GM23338 (cell line): ENCODE measurements at regions not wholly inside any gene's neighbourhood (a gene's known extent, or its start where the extent isn't known, plus 50 kb on each side); places are given as distances from the start of the nearest gene placed in this dataset.

ENCODE experiments used
- CTCF ChIP-seq, 2 experiments: fragments of 200-600 bp in 1 of 2; sonication (generic) in 1 of 2; conservative IDR thresholded peaks; 2 replicates each; pipeline versions ENCODE4 v1.5.1 to v1.6.1; 2016 to 2017; ENCODE audit warnings: antibody characterized with exemption in 2 of 2, low read depth in 2 of 2, mild to moderate bottlenecking in 2 of 2, moderate library complexity in 1 of 2
- ETS1 ChIP-seq: IDR thresholded peaks from 2 replicates; pipeline ENCODE4 v1.6.1; 2016; ENCODE audit warnings: antibody characterized with exemption
- EZH2 ChIP-seq: fragments of 200-600 bp; sonication (generic); IDR thresholded peaks from one replicate; pipeline ENCODE4 v1.8.0; 2017; ENCODE audit warnings: antibody characterized with exemption, mild to moderate bottlenecking, low read depth; ENCODE audit not compliant: unreplicated experiment
- EZH2phosphoT487 ChIP-seq: fragments of 200-600 bp; sonication (generic); IDR thresholded peaks from one replicate; pipeline ENCODE4 v1.8.1; 2018; ENCODE audit warnings: antibody characterized with exemption; ENCODE audit not compliant: unreplicated experiment
- POLR2AphosphoS5 ChIP-seq: IDR thresholded peaks from 2 replicates; pipeline ENCODE4 v1.6.1; 2016; ENCODE audit warnings: antibody characterized with exemption, low read depth
- REST ChIP-seq: IDR thresholded peaks from one replicate; pipeline ENCODE4 v1.6.1; 2018; ENCODE audit warnings: antibody characterized with exemption; ENCODE audit not compliant: unreplicated experiment
- STAT1 ChIP-seq: IDR thresholded peaks from one replicate; pipeline ENCODE4 v1.6.1; 2016; ENCODE audit warnings: antibody characterized with exemption; ENCODE audit not compliant: unreplicated experiment
- ZNF114 ChIP-seq: fragments of 250-450 bp; sonication (Bioruptor Pico); IDR thresholded peaks from 2 replicates; pipeline ENCODE4 v1.5.0; 2020; ENCODE audit warnings: mild to moderate bottlenecking, moderate library complexity
- ZNF331 ChIP-seq: fragments of 250-450 bp; sonication (Bioruptor Pico); IDR thresholded peaks from 2 replicates; pipeline ENCODE4 v1.5.0; 2020; ENCODE audit warnings: low read depth, mild to moderate bottlenecking, moderate library complexity

GRCh38 chr2:22946553-22946952, 438.4 kb upstream of the KLHL29 start:
- TF ChIP-seq POLR2AphosphoS5 = no peak
- TF ChIP-seq ETS1 = no peak
- TF ChIP-seq CTCF (conservative IDR thresholded peaks at IDR 0.05; ENCODE audit: low read depth in 2 of 2) = no peak
- no peak for TF ChIP-seq REST
- no peak for TF ChIP-seq STAT1
- TF ChIP-seq ZNF114 = no peak
- no peak for TF ChIP-seq EZH2phosphoT487
- no peak for TF ChIP-seq EZH2
- TF ChIP-seq ZNF331 (CRISPR knock-in tag) = no peak
